ENCODE measurements at regions not wholly inside any gene's neighbourhood (a gene's known extent, or its start where the extent isn't known, plus 50 kb on each side); places are given as distances from the start of the nearest gene placed in this dataset.

GRCh38 chr3:170750478-170750830 lies 119.5 kb downstream of the RPL22L1 start:
- TF ChIP-seq CTCF (IDR thresholded peaks at IDR 0.05; ENCODE audit: insufficient read depth, low read depth, low read length) (no peak), EZH2 (IDR thresholded peaks at IDR 0.05; ENCODE audit: insufficient read depth, low read length) (no peak)
